CD14-positive monocyte (primary cell): ENCODE measurements at regions not wholly inside any gene's neighbourhood (a gene's known extent, or its start where the extent isn't known, plus 50 kb on each side); places are given as distances from the start of the nearest gene placed in this dataset.

Experiments
- DNase-seq, 3 donors: peaks; one replicate each; pipeline ENCODE4 v3.0.0-alpha.2; 2011 to 2022
- H2AFZ ChIP-seq: 2 replicates; pipeline ENCODE4 v1.6.0; 2012; ENCODE audit warnings: mild to moderate bottlenecking, low read depth, low read length, inconsistent platforms; ENCODE audit not compliant: insufficient read depth, poor library complexity, severe bottlenecking
- H3K27ac ChIP-seq, 2 donors: 1 replicate in 1 of 2; 2 replicates in 1 of 2; pipeline ENCODE4 v1.5.1; 2012 to 2013; ENCODE audit warnings: low read length in 2 of 2, control low read depth in 1 of 2, inconsistent platforms in 1 of 2, low read depth in 1 of 2, mild to moderate bottlenecking in 1 of 2
- H3K27me3 ChIP-seq, 2 donors: one replicate each; pipeline versions ENCODE4 v1.6.0 to v1.6.1; 2011 to 2013; ENCODE audit warnings: low read length in 2 of 2; ENCODE audit not compliant: control insufficient read depth in 2 of 2, insufficient read depth in 2 of 2
- H3K36me3 ChIP-seq, 2 donors: replicated peaks in 1 of 2; 1 replicate in 1 of 2; 2 replicates in 1 of 2; pipeline versions ENCODE4 v1.5.1 to v1.6.1; 2012 to 2013; ENCODE audit warnings: low read length in 2 of 2, control low read depth in 1 of 2, inconsistent platforms in 1 of 2, mild to moderate bottlenecking in 1 of 2; ENCODE audit not compliant: insufficient read depth in 2 of 2, control insufficient read depth in 1 of 2
- H3K4me1 ChIP-seq, 2 donors: 1 replicate in 1 of 2; 2 replicates in 1 of 2; pipeline versions ENCODE4 v1.5.1 to v1.6.1; 2012 to 2013; ENCODE audit warnings: low read length in 2 of 2, control low read depth in 1 of 2, inconsistent platforms in 1 of 2, mild to moderate bottlenecking in 1 of 2, moderate library complexity in 1 of 2; ENCODE audit not compliant: insufficient read depth in 2 of 2, control insufficient read depth in 1 of 2
- H3K4me2 ChIP-seq: replicated peaks from 2 replicates; pipeline ENCODE3; 2012; ENCODE audit warnings: low read length, moderate library complexity, mild to moderate bottlenecking; ENCODE audit not compliant: poor library complexity, severe bottlenecking; ENCODE audit errors: extremely low read depth
- H3K4me3 ChIP-seq, 3 experiments: fragments of 200-600 bp in 1 of 3; sonication (generic) in 1 of 3; replicated peaks in 1 of 3; 1 replicate in 2 of 3; 2 replicates in 1 of 3; pipeline ENCODE4 v1.5.1; 2011 to 2013; ENCODE audit warnings: low read length in 3 of 3, mild to moderate bottlenecking in 3 of 3, control low read depth in 2 of 3, low read depth in 2 of 3, inconsistent platforms in 1 of 3, moderate library complexity in 1 of 3
- H3K79me2 ChIP-seq: 2 replicates; pipeline ENCODE4 v1.6.0; 2012; ENCODE audit warnings: mild to moderate bottlenecking, control low read depth, inconsistent platforms, low read length, moderate library complexity; ENCODE audit not compliant: insufficient read depth
- H3K9ac ChIP-seq: 2 replicates; pipeline ENCODE4 v1.6.0; 2017; ENCODE audit warnings: low read length, mild to moderate bottlenecking; ENCODE audit not compliant: insufficient read depth, poor library complexity, severe bottlenecking
- H3K9me3 ChIP-seq, 2 donors: replicated peaks in 1 of 2; 1 replicate in 1 of 2; 2 replicates in 1 of 2; pipeline versions ENCODE4 v1.5.1 to v1.6.1; 2012 to 2013; ENCODE audit warnings: low read length in 2 of 2, control low read depth in 1 of 2; ENCODE audit not compliant: control insufficient read depth in 1 of 2, insufficient read depth in 1 of 2
- H4K20me1 ChIP-seq: 2 replicates; pipeline ENCODE4 v1.6.0; 2012; ENCODE audit warnings: mild to moderate bottlenecking, low read length, control low read depth, moderate library complexity; ENCODE audit not compliant: insufficient read depth
- H3K27ac Mint-ChIP-seq, 7 donors: one replicate each; pipeline ENCODE4 v1.8.0; 2020; ENCODE audit warnings: mild to moderate bottlenecking in 7 of 7, mixed read lengths in 7 of 7, moderate library complexity in 6 of 7, inconsistent platforms in 2 of 7
- H3K27me3 Mint-ChIP-seq, 3 donors: one replicate each; pipeline ENCODE4 v1.8.0; 2021 to 2022; ENCODE audit warnings: low read depth in 3 of 3, mild to moderate bottlenecking in 3 of 3, mixed read lengths in 3 of 3, moderate library complexity in 3 of 3, inconsistent platforms in 1 of 3
- H3K36me3 Mint-ChIP-seq, 2 donors: one replicate each; pipeline ENCODE4 v1.8.0; 2020; ENCODE audit warnings: mixed read lengths in 2 of 2, inconsistent platforms in 1 of 2, mild to moderate bottlenecking in 1 of 2
- H3K4me1 Mint-ChIP-seq: one replicate; pipeline ENCODE4 v1.8.0; 2020; ENCODE audit warnings: mild to moderate bottlenecking, mixed read lengths
- H3K4me3 Mint-ChIP-seq, 2 donors: one replicate each; pipeline ENCODE4 v1.8.0; 2020; ENCODE audit warnings: mild to moderate bottlenecking in 2 of 2, mixed read lengths in 2 of 2, moderate library complexity in 1 of 2
- H3K9me3 Mint-ChIP-seq, 7 donors: one replicate each; pipeline ENCODE4 v1.8.0; 2020 to 2022; ENCODE audit warnings: mixed read lengths in 7 of 7, mild to moderate bottlenecking in 6 of 7, moderate library complexity in 6 of 7, inconsistent platforms in 2 of 7
- WGBS: methylation state at CpG from one replicate; pipeline ENCODE4 v1.1.5; 2013; ENCODE audit warnings: missing lambda C conversion rate; ENCODE audit not compliant: insufficient coverage; 5-methylcytosine and 5-hydroxymethylcytosine counted together
- intact Hi-C, 2 donors: fragments of 100-400 bp; cut with micrococcal nuclease; formaldehyde crosslinking; loops; one replicate each; pipeline versions ENCODE4 v1.15.0 to v1.15.1; 2023
- TF ChIP-seq, protein P1 (sequence below): fragments of 200-600 bp; IDR thresholded peaks from one replicate; pipeline ENCODE4 v1.8.0; 2022; ENCODE audit warnings: antibody characterized with exemption, mild to moderate bottlenecking

DNA sequence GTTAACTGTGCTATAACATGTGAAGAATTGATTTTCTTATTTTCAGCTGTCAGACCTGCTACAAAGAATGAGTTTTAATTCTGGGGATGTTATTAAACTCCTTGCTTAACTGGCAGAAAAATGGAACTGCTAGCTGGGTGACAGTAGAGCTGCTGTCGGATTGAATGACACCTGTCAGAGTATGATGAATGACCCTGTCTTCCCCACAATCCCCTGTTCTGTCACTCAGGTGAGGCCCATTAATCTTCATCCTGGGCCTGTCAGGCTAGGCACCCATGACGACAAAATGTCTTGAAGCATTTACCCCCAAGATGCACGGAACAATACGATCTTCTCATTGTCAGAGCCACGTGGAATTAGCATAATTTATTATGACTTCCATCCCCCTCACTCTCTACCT lies 129.9 kb upstream of the ETAA1 start:
- Histone ChIP-seq H3K4me2 (no peak overlapping the region), H3K9ac (no peak overlapping the region), H3K27me3 (no peaks in the 10 kb centered on the region), H3K79me2 (no peaks in the 10 kb centered on the region), H2AFZ (no peak overlapping the region), H4K20me1 (no peaks in the 10 kb centered on the region), H3K27ac (no peak overlapping the region), H3K4me1 (no peaks in the 10 kb centered on the region), H3K36me3 (no peaks in the 10 kb centered on the region), H3K4me3 (no peak overlapping the region), H3K9me3 (no peaks in the 10 kb centered on the region)
- no peaks in the 10 kb centered on the region for H3K36me3 Mint-ChIP-seq
- DNase-seq, result no peak
- peaks cover 0 to 6% (median 0%) of the 10 kb centered on the region in 7 donors for H3K9me3 Mint-ChIP-seq
- TF ChIP-seq, protein P1, sequence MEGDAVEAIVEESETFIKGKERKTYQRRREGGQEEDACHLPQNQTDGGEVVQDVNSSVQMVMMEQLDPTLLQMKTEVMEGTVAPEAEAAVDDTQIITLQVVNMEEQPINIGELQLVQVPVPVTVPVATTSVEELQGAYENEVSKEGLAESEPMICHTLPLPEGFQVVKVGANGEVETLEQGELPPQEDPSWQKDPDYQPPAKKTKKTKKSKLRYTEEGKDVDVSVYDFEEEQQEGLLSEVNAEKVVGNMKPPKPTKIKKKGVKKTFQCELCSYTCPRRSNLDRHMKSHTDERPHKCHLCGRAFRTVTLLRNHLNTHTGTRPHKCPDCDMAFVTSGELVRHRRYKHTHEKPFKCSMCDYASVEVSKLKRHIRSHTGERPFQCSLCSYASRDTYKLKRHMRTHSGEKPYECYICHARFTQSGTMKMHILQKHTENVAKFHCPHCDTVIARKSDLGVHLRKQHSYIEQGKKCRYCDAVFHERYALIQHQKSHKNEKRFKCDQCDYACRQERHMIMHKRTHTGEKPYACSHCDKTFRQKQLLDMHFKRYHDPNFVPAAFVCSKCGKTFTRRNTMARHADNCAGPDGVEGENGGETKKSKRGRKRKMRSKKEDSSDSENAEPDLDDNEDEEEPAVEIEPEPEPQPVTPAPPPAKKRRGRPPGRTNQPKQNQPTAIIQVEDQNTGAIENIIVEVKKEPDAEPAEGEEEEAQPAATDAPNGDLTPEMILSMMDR, result no peak
- no CpG with 5 or more reads among the region's 5 CpGs for WGBS
- H3K4me1 Mint-ChIP-seq, result no peaks in the 10 kb centered on the region
- H3K27ac Mint-ChIP-seq, result no peak overlapping the region
- H3K27me3 Mint-ChIP-seq, result peaks cover 0 to 2% (median 0%) of the 10 kb centered on the region in 3 donors
- intact Hi-C loops, result no loop called here
- H3K4me3 Mint-ChIP-seq, result no peak overlapping the region

DNA sequence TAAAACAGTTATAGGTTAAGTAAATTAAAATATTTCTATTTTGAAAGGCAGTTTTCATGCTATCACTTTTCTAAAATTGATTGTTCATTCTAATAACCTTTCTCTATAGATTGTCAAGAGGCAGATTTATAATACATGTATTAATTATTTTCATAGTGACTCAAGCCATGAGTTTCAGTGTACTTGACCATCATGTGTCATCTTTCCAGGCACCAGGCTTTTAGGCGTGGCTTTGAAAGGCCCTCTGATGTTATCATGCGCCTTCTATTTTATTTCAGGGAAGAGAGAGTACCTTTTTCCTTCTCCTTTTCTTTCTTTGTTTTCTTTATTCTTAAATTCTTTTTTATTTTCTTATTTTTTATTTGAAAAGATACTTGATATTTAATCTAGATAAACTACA lies 128.3 kb upstream of the ETAA1 start:
- Mint-ChIP-seq H3K36me3 (no peaks in the 10 kb centered on the region), H3K4me1 (no peaks in the 10 kb centered on the region), H3K27me3 (peaks cover 0 to 2% (median 0%) of the 10 kb centered on the region in 3 donors), H3K9me3 (peaks cover 0 to 7% (median 2%) of the 10 kb centered on the region in 7 donors), H3K27ac (no peak overlapping the region), H3K4me3 (no peak overlapping the region)
- Histone ChIP-seq H3K4me3 (no peak overlapping the region), H3K9me3 (no peaks in the 10 kb centered on the region), H3K79me2 (no peaks in the 10 kb centered on the region), H2AFZ (no peak overlapping the region), H3K36me3 (no peaks in the 10 kb centered on the region), H3K4me2 (no peak overlapping the region), H4K20me1 (no peaks in the 10 kb centered on the region), H3K27me3 (no peaks in the 10 kb centered on the region), H3K27ac (no peak overlapping the region), H3K9ac (no peak overlapping the region), H3K4me1 (no peaks in the 10 kb centered on the region)
- no CpG with 5 or more reads among the region's 2 CpGs for WGBS
- no peak for DNase-seq
- TF ChIP-seq, protein P1, result no peak
- intact Hi-C loops, result no loop called here
